ENCODE measurements at regions not wholly inside any gene's neighbourhood (a gene's known extent, or its start where the extent isn't known, plus 50 kb on each side); places are given as distances from the start of the nearest gene placed in this dataset.

DNA sequence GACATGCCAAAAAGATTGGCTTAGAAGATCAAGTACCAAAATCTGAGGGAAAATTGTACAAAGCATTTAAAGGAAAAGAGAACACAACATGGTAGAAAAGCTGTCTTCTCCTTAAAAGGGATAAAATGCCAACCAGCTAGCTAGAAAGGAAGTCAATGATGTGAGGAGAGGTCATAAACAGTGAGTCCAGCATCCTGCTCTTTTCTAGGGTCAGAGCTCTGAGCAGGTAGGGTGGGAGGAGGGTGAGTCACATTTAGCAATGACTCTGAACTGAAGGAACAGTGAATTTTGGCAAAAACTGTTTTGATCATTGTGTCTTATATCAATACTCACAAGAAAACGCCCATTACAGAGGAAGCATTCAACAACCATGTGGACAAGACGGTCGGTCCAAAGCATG, 322.3 kb downstream of the DAD1 start:
- TF ChIP-seq EZH2 (IDR thresholded peaks at IDR 0.05; ENCODE audit: insufficient read depth, poor library complexity, severe bottlenecking) (no peak), EZH2phosphoT487 (IDR thresholded peaks at IDR 0.05; ENCODE audit: insufficient read depth, low read depth) (no peak)
- Histone ChIP-seq H3K9ac (no peak overlapping the region), H2AFZ (no peak overlapping the region), H3K9me3 (ENCODE audit: low read depth) (no peaks in the 10 kb centered on the region), H3K4me1 (ENCODE audit: insufficient read depth) (no peaks in the 10 kb centered on the region), H3K27me3 (replicated peaks; ENCODE audit: insufficient read depth) (0 out of 2 replicates have a peak, but pooled peaks cover 2% of the 10 kb centered on the region), H3K4me2 (ENCODE audit: unreplicated experiment) (no peak overlapping the region), H3K4me3 (no peak overlapping the region), H3K36me3 (ENCODE audit: low read depth) (no peaks in the 10 kb centered on the region), H3K27ac (no peak overlapping the region), H3K79me2 (ENCODE audit: insufficient read depth) (no peaks in the 10 kb centered on the region), H3F3A (ENCODE audit: insufficient read depth) (no peaks in the 10 kb centered on the region), H3K9me2 (ENCODE audit: insufficient read depth) (no peaks in the 10 kb centered on the region), H4K20me1 (ENCODE audit: insufficient read depth) (no peaks in the 10 kb centered on the region)
- 47 to 49% methylated on average over 3 of the region's 3 CpGs for WGBS, 2 experiments (ENCODE audit: low coverage in 1 of 2, low lambda C conversion rate in 2 of 2, missing lambda C conversion rate in 2 of 2)
- no peak for DNase-seq
- in situ Hi-C loops (cut with MboI), result no loop called here

DNA sequence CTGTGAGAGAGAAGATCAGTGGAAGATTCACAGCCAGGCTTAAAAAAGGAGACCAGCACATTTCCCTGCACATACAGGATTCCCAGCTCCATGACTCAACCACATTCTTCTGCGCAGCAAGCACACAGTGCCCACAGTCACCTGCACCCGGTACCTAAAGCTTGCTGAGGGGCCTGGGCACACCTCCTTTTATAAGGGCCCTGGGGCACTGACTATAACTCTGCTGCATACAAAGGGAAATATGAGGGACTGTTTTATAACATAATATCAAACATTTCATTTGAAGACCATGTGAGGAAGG, 322.9 kb downstream of the DAD1 start:
- DNase-seq, result no peak
- in situ Hi-C loops (cut with MboI), result no loop called here
- no peak overlapping the region for H3K4me2 ChIP-seq (ENCODE audit: unreplicated experiment)
- H3K27ac ChIP-seq, result no peak overlapping the region
- 0 out of 2 replicates have a peak, but pooled peaks cover under 1% of the 10 kb centered on the region for H3K27me3 ChIP-seq (replicated peaks; ENCODE audit: insufficient read depth)
- H3K9ac ChIP-seq, result no peak overlapping the region
- H2AFZ ChIP-seq, result no peak overlapping the region
- H3K4me1 ChIP-seq (ENCODE audit: insufficient read depth), result no peaks in the 10 kb centered on the region
- no peaks in the 10 kb centered on the region for H3K79me2 ChIP-seq (ENCODE audit: insufficient read depth)
- H3K36me3 ChIP-seq (ENCODE audit: low read depth), result no peaks in the 10 kb centered on the region
- WGBS, 2 experiments (ENCODE audit: low coverage in 1 of 2, low lambda C conversion rate in 2 of 2, missing lambda C conversion rate in 2 of 2), result 71 to 78% methylated on average over 2 of the region's 2 CpGs
- H3K9me3 ChIP-seq (ENCODE audit: low read depth), result no peaks in the 10 kb centered on the region
- no peaks in the 10 kb centered on the region for H3F3A ChIP-seq (ENCODE audit: insufficient read depth)
- H3K9me2 ChIP-seq (ENCODE audit: insufficient read depth), result no peaks in the 10 kb centered on the region
- H4K20me1 ChIP-seq (ENCODE audit: insufficient read depth), result no peaks in the 10 kb centered on the region
- no peak for TF ChIP-seq EZH2phosphoT487 (IDR thresholded peaks at IDR 0.05; ENCODE audit: insufficient read depth, low read depth)
- TF ChIP-seq EZH2 (IDR thresholded peaks at IDR 0.05; ENCODE audit: insufficient read depth, poor library complexity, severe bottlenecking), result no peak
- H3K4me3 ChIP-seq, result no peak overlapping the region

DNA sequence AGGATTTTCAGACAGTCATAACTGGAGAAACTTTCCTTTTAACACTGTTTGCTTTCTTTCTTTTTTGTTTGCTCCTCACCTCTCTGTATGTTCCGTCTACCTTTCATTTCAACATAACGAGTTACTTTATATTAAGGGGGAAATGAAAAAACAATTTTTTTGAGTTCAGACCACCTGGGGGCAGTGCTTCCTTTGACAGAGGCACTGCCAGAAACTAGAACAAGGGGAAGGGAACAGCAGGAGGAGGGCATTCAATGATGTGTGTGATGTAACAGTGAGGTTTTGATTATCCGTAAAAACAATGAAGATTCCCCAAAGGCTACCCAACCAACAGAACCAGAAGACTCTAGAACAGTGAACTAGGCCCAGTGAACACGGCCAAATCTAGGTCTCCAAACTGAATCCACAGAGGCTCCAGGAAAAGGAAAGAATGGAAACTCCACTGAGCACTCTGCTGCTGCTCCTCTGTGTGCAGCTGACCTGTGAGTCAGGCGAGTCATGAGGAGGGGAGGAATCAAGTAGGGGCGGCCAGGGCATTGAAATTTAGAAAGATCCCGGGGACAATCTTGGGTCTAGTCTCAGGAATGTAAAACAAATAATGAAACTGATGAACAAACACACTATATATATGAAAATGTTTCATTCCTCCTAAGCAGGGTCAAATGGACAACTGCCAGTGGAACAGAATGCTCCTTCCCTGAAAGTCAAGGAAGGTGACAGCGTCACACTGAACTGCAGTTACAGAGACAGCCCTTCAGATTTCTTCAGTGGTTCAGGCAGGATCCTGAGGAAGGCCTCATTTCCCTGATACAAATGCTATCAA, 323.5 kb downstream of the DAD1 start:
- Histone ChIP-seq H3K9ac (no peak overlapping the region), H3K27ac (no peak overlapping the region)
- DNase-seq, result no peak

DNA sequence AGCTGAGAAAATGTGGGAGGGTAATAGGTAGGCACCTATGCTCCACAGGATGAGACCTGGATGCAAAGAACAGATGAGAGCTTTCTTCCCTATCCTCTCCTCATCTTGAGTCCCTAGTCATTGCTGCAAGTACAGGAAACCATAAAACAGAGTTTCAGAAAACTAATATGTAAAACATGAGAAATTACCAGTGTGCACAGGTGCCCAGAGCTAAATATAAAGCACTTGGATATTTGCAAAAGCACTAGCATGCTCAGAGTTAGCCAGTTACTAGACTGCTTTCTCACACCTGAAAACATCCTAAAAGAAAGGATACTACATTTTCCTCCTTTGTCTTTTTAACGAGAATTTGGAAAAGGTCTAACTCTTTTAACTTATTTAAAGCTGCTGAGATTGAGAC, 324.3 kb downstream of the DAD1 start:
- Histone ChIP-seq H3K9me3 (ENCODE audit: low read depth) (no peaks in the 10 kb centered on the region), H3K4me3 (no peak overlapping the region), H3K9ac (no peak overlapping the region), H3K79me2 (ENCODE audit: insufficient read depth) (no peaks in the 10 kb centered on the region), H3F3A (ENCODE audit: insufficient read depth) (no peaks in the 10 kb centered on the region), H4K20me1 (ENCODE audit: insufficient read depth) (no peaks in the 10 kb centered on the region), H3K4me1 (ENCODE audit: insufficient read depth) (no peaks in the 10 kb centered on the region), H3K27me3 (replicated peaks; ENCODE audit: insufficient read depth) (no peaks in the 10 kb centered on the region), H2AFZ (no peak overlapping the region), H3K36me3 (ENCODE audit: low read depth) (no peaks in the 10 kb centered on the region), H3K27ac (no peak overlapping the region), H3K9me2 (ENCODE audit: insufficient read depth) (no peaks in the 10 kb centered on the region), H3K4me2 (ENCODE audit: unreplicated experiment) (no peak overlapping the region)
- in situ Hi-C loops (cut with MboI), result no loop called here
- TF ChIP-seq EZH2 (IDR thresholded peaks at IDR 0.05; ENCODE audit: insufficient read depth, poor library complexity, severe bottlenecking) (no peak), EZH2phosphoT487 (IDR thresholded peaks at IDR 0.05; ENCODE audit: insufficient read depth, low read depth) (no peak)
- 25 to 38% methylated on average over 1 of the region's 1 CpG for WGBS, 2 experiments (ENCODE audit: low coverage in 1 of 2, low lambda C conversion rate in 2 of 2, missing lambda C conversion rate in 2 of 2)
- DNase-seq, result no peak

More for the DNA sequence above, 323.5 kb downstream of the DAD1 start:
- Histone ChIP-seq H3K27me3 (replicated peaks; ENCODE audit: insufficient read depth) (no peaks in the 10 kb centered on the region), H3K9me3 (ENCODE audit: low read depth) (no peaks in the 10 kb centered on the region), H2AFZ (no peak overlapping the region), H3K4me2 (ENCODE audit: unreplicated experiment) (no peak overlapping the region), H3K4me3 (no peak overlapping the region), H3K4me1 (ENCODE audit: insufficient read depth) (no peaks in the 10 kb centered on the region), H4K20me1 (ENCODE audit: insufficient read depth) (no peaks in the 10 kb centered on the region), H3F3A (ENCODE audit: insufficient read depth) (no peaks in the 10 kb centered on the region), H3K9me2 (ENCODE audit: insufficient read depth) (no peaks in the 10 kb centered on the region), H3K36me3 (ENCODE audit: low read depth) (no peaks in the 10 kb centered on the region), H3K79me2 (ENCODE audit: insufficient read depth) (no peaks in the 10 kb centered on the region)
- in situ Hi-C loops (cut with MboI), result no loop called here
- 58 to 61% methylated on average over 8 of the region's 8 CpGs for WGBS, 2 experiments (ENCODE audit: low coverage in 1 of 2, low lambda C conversion rate in 2 of 2, missing lambda C conversion rate in 2 of 2)
- no peak for TF ChIP-seq EZH2 (IDR thresholded peaks at IDR 0.05; ENCODE audit: insufficient read depth, poor library complexity, severe bottlenecking)
- TF ChIP-seq EZH2phosphoT487 (IDR thresholded peaks at IDR 0.05; ENCODE audit: insufficient read depth, low read depth), result no peak

Measured in GM23248 (cell line).